GM12878 (cell line): ENCODE measurements at regions not wholly inside any gene's neighbourhood (a gene's known extent, or its start where the extent isn't known, plus 50 kb on each side); places are given as distances from the start of the nearest gene placed in this dataset.

ENCODE experiments used
- ATAC-seq: fragments of 200-7000 bp; cut with Tn5 transposase; 3 replicates; pipeline ENCODE4 v1.9.1; 2020; ENCODE audit warnings: mild to moderate bottlenecking, moderate library complexity
- BruUV-seq: library from RNA; stranded (reverse); fragments of 400-500 nt; replicated peaks from 2 replicates; lab custom pipeline; 2021; lab: Mats Ljungman, UMichigan
- CTCF ChIA-PET: fragments of 300-600 bp; sonication (Branson Sonifier 250); formaldehyde crosslinking; extraction: SDS; loops from one replicate; lab custom pipeline; 2021; ENCODE audit warnings: inconsistent platforms; lab: Yijun Ruan, JAX
- POLR2A ChIA-PET: fragments of 350-600 bp; formaldehyde crosslinking; extraction: SDS; loops from one replicate; lab custom pipeline; 2021; ENCODE audit warnings: inconsistent platforms; lab: Charles Lee
- RAD21 ChIA-PET: fragments of 300-600 bp; sonication (Branson Sonifier 250); formaldehyde crosslinking; loops from one replicate; lab custom pipeline; 2023; ENCODE audit warnings: antibody characterized with exemption; ENCODE audit not compliant: unreplicated experiment; lab: Charles Lee
- SMC1A ChIA-PET: fragments of 300-600 bp; sonication (Branson Sonifier 250); formaldehyde crosslinking; loops from one replicate; lab custom pipeline; 2023; ENCODE audit not compliant: unreplicated experiment, uncharacterized antibody; lab: Charles Lee
- DNase-seq: peaks from one replicate; pipeline ENCODE4 v3.0.0-alpha.2; 2011; ENCODE audit warnings: low read depth, low spot score
- FAIRE-seq: peaks from 3 replicates; lab custom pipeline; 2011; peaks lifted over from hg19 to GRCh38; lab: Jason Lieb, UNC
- H2AFZ ChIP-seq: 2 replicates; pipeline ENCODE4 v1.6.0; 2011; ENCODE audit warnings: low read depth, low read length, control low read depth; ENCODE audit not compliant: control insufficient read depth
- H3K27ac ChIP-seq: 2 replicates; pipeline ENCODE4 v1.5.1; 2011; ENCODE audit warnings: control low read depth; ENCODE audit not compliant: control insufficient read depth, insufficient read depth
- H3K27me3 ChIP-seq, 2 experiments: replicated peaks in 1 of 2; 2 replicates each; pipeline versions ENCODE4 v1.6.0 to v1.6.1; 2011; ENCODE audit warnings: low read length in 1 of 2; ENCODE audit not compliant: control insufficient read depth in 2 of 2, insufficient read depth in 2 of 2
- H3K36me3 ChIP-seq, 2 experiments: 2 replicates each; pipeline ENCODE4 v1.5.1; 2011; ENCODE audit warnings: low read length in 1 of 2; ENCODE audit not compliant: control insufficient read depth in 2 of 2, insufficient read depth in 2 of 2
- H3K4me1 ChIP-seq: 2 replicates; pipeline ENCODE4 v1.6.1; 2011; ENCODE audit warnings: mild to moderate bottlenecking, low read length, moderate library complexity, mixed read lengths; ENCODE audit not compliant: control insufficient read depth, insufficient read depth
- H3K4me2 ChIP-seq: 2 replicates; pipeline ENCODE4 v1.6.0; 2011; ENCODE audit warnings: control low read depth; ENCODE audit not compliant: control insufficient read depth, insufficient read depth
- H3K4me3 ChIP-seq: fragments of 200-600 bp; sonication (generic); 2 replicates; pipeline ENCODE4 v1.5.1; 2016
- H3K79me2 ChIP-seq: 2 replicates; pipeline ENCODE4 v1.6.0; 2011; ENCODE audit warnings: low read length; ENCODE audit not compliant: control insufficient read depth, insufficient read depth
- H3K9ac ChIP-seq: 2 replicates; pipeline ENCODE4 v1.8.0; 2011; ENCODE audit warnings: low read length, control low read depth, mixed read lengths; ENCODE audit not compliant: control insufficient read depth, insufficient read depth
- H3K9me3 ChIP-seq: replicated peaks from 3 replicates; pipeline ENCODE4 v1.5.1; 2011; ENCODE audit warnings: mild to moderate bottlenecking, low read length; ENCODE audit not compliant: control insufficient read depth, insufficient read depth
- H4K20me1 ChIP-seq: 2 replicates; pipeline ENCODE4 v1.6.0; 2011; ENCODE audit not compliant: control insufficient read depth, insufficient read depth
- JUND ChIP-seq: IDR thresholded peaks from 2 replicates; pipeline ENCODE4 v1.6.1; 2012; ENCODE audit warnings: low read depth, mild to moderate bottlenecking, low read length, improper control_type of control experiment, moderate library complexity
- KAT2A ChIP-seq: conservative IDR thresholded peaks from 2 replicates; pipeline ENCODE4 v1.6.1; 2011; ENCODE audit warnings: low read depth, low read length; ENCODE audit not compliant: control insufficient read depth
- MEF2A ChIP-seq: IDR thresholded peaks from 2 replicates; pipeline ENCODE4 v1.6.1; 2011; ENCODE audit warnings: low read depth, mild to moderate bottlenecking, low read length, moderate library complexity; ENCODE audit not compliant: insufficient read depth
- NFIC ChIP-seq: IDR thresholded peaks from 2 replicates; pipeline ENCODE4 v1.6.1; 2012; ENCODE audit warnings: low read depth, mild to moderate bottlenecking, inconsistent platforms, low read length, moderate library complexity
- RBBP5 ChIP-seq: fragments of 200-600 bp; sonication (generic); conservative IDR thresholded peaks from 2 replicates; pipeline ENCODE4 v1.6.1; 2016
- RELA ChIP-seq: fragments of 450-650 bp; IDR thresholded peaks from 2 replicates; pipeline ENCODE4 v1.8.0; 2014; ENCODE audit warnings: borderline replicate concordance; ENCODE audit not compliant: partially characterized antibody
- SIX5 ChIP-seq: IDR thresholded peaks from 2 replicates; pipeline ENCODE4 v1.6.1; 2011; ENCODE audit warnings: mild to moderate bottlenecking, low read depth, low read length, moderate library complexity; ENCODE audit not compliant: severe bottlenecking
- ZBTB40 ChIP-seq: fragments of 450-650 bp; IDR thresholded peaks from 2 replicates; pipeline ENCODE4 v1.6.1; 2016; ENCODE audit warnings: mild to moderate bottlenecking, moderate library complexity, borderline replicate concordance
- ZNF207 ChIP-seq: fragments of 450-650 bp; IDR thresholded peaks from 2 replicates; pipeline ENCODE4 v1.6.1; 2014; ENCODE audit warnings: antibody characterized with exemption, mild to moderate bottlenecking, borderline replicate concordance
- ZNF217 ChIP-seq: fragments of 450-650 bp; IDR thresholded peaks from 2 replicates; pipeline ENCODE4 v1.6.1; 2017; ENCODE audit warnings: antibody characterized with exemption, mild to moderate bottlenecking
- ZNF384 ChIP-seq: IDR thresholded peaks from 2 replicates; pipeline ENCODE4 v1.6.1; 2012; ENCODE audit warnings: low read depth, mild to moderate bottlenecking, low read length, improper control_type of control experiment, borderline replicate concordance
- WGBS: methylation state at CpG from one replicate; pipeline ENCODE4 v1.1.6; 2016; ENCODE audit warnings: low lambda C conversion rate; ENCODE audit not compliant: insufficient replicate concordance, insufficient coverage; ENCODE audit errors: missing lambda C conversion rate; 5-methylcytosine and 5-hydroxymethylcytosine counted together
- in situ Hi-C: fragments of 300-500 bp; cut with MboI; formaldehyde crosslinking; loops from 9 replicates; pipeline ENCODE4 v1.14.3; 2018; ENCODE audit warnings: mixed read lengths
- intact Hi-C: fragments of 100-400 bp; cut with micrococcal nuclease; formaldehyde crosslinking; loops from one replicate; pipeline ENCODE4 v1.14.2; 2022; ENCODE audit not compliant: unreplicated experiment
- TF ChIP-seq, protein P1 (sequence below): fragments of 450-650 bp; IDR thresholded peaks from 2 replicates; pipeline ENCODE4 v1.6.1; 2017; ENCODE audit warnings: low read depth, mild to moderate bottlenecking, moderate library complexity

DNA sequence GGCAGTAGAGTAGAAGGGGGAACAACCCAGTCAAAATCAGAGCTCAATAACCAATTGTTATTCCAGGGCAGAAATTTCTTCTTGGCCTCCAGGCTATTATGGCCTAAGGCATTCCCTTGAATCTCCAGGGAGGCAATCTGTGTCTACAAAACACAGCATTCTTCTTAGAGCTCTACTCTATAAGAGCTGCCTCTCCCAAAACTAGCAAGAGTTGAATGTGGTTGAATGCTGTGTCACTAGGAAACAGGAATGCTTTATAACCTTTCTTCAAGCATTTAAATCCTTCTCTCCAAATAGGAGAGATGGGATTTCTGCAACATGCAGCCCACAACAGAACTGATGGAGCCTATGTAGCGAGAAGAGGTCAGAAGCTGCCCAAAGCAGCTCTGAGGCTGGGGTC, 97.1 kb upstream of the APC start (continued):
- TF ChIP-seq ZBTB40 (no peak), RELA (no peak), JUND (no peak), NFIC (no peak)
- TF ChIP-seq, all 136 proteins: peak for 0

DNA sequence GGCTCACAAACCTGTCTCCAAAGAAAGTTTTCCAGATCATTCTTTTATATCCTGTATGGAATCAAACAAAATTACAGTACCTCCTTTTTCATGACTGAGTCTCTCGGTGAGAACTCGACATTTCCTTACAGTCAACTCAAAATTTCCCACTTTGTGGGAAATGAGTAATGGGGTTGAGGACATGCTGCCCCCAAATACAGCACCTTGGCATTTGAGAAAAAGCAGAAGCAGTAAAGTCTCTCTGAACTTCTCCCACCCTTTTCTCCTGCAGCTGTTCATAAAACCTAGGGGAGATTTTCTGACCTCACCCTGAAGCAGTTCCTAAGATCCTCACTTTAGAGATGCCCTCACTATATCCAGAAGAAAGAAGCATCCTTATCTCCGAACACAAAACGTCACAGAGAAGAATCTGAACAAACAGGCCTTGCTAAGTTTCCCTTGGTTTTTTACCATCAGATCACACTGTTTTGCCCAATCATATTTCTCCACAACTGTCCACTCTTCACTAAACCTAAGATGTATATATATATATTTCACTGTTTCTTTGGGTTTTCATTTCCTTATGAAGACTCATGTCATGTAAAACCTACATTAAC, 96.1 kb upstream of the APC start:
- H3K4me2 ChIP-seq = no peak overlapping the region
- TF ChIP-seq KAT2A = no peak
- TF ChIP-seq ZNF384 = no peak
- TF ChIP-seq, protein P1, sequence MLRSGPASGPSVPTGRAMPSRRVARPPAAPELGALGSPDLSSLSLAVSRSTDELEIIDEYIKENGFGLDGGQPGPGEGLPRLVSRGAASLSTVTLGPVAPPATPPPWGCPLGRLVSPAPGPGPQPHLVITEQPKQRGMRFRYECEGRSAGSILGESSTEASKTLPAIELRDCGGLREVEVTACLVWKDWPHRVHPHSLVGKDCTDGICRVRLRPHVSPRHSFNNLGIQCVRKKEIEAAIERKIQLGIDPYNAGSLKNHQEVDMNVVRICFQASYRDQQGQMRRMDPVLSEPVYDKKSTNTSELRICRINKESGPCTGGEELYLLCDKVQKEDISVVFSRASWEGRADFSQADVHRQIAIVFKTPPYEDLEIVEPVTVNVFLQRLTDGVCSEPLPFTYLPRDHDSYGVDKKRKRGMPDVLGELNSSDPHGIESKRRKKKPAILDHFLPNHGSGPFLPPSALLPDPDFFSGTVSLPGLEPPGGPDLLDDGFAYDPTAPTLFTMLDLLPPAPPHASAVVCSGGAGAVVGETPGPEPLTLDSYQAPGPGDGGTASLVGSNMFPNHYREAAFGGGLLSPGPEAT = no peak
- no peak for TF ChIP-seq ZNF207
- no peak for TF ChIP-seq MEF2A
- no peak for TF ChIP-seq SIX5
- TF ChIP-seq RBBP5 = no peak
- no peak for TF ChIP-seq ZNF217
- TF ChIP-seq, all 136 proteins: peak for 0
- intact Hi-C loops (no loop called here), in situ Hi-C loops (no loop called here)
- ATAC-seq = no peak
- WGBS = 34% methylated on average over 4 of the region's 4 CpGs
- H3K4me1 ChIP-seq = no peaks in the 10 kb centered on the region
- SMC1A ChIA-PET = no interaction called here
- BruUV-seq = no TSS peak
- no peak overlapping the region for H3K4me3 ChIP-seq
- POLR2A ChIA-PET = no interaction called here
- no peak overlapping the region for H3K27ac ChIP-seq
- no peaks in the 10 kb centered on the region for H3K27me3 ChIP-seq
- H3K79me2 ChIP-seq = no peaks in the 10 kb centered on the region
- RAD21 ChIA-PET = no interaction called here
- H3K9ac ChIP-seq = no peak overlapping the region
- no peak for DNase-seq
- no peak overlapping the region for H2AFZ ChIP-seq
- FAIRE-seq = no peak
- H3K9me3 ChIP-seq = no peaks in the 10 kb centered on the region
- CTCF ChIA-PET = no interaction called here
- H4K20me1 ChIP-seq = no peaks in the 10 kb centered on the region
- no peaks in the 10 kb centered on the region for H3K36me3 ChIP-seq
